Epidermal melanocyte (primary cell): ENCODE measurements at regions not wholly inside any gene's neighbourhood (a gene's known extent, or its start where the extent isn't known, plus 50 kb on each side); places are given as distances from the start of the nearest gene placed in this dataset.
"Not testable (repeated sequence)": the region's sequence is repeated elsewhere in the genome, so short reads cannot be mapped to it uniquely, and the experiment has no call there.

Experiments
- DNase-seq: peaks from one replicate; pipeline ENCODE4 v3.0.0; 2011; ENCODE audit warnings: low spot score; ENCODE audit not compliant: insufficient read length

- no peak for DNase-seq
These were observed 1561.3 kb upstream of the GOT2 start for GRCh38 chr16:60295451-60295850.

GRCh38 chr16:60285794-60286193 is 1551.7 kb upstream of the GOT2 start:
- no peak for DNase-seq

GRCh38 chr16:60279061-60279665 is 1545.0 kb upstream of the GOT2 start:
- DNase-seq, result no peak

- DNase-seq, result no peak
These were observed 1540.4 kb upstream of the GOT2 start for GRCh38 chr16:60274431-60275019.

- no peak for DNase-seq
These were observed 1537.7 kb upstream of the GOT2 start for GRCh38 chr16:60271781-60272180.

- no peak for DNase-seq
These were observed 1537.1 kb upstream of the GOT2 start for GRCh38 chr16:60271025-60271771.

- no peak for DNase-seq
These were observed 1527.3 kb upstream of the GOT2 start for GRCh38 chr16:60261425-60261824.

- no peak for DNase-seq
These were observed 1525.8 kb upstream of the GOT2 start for GRCh38 chr16:60259956-60260355.

GRCh38 chr16:60246086-60246485 is 1512.0 kb upstream of the GOT2 start:
- DNase-seq, result no peak

- DNase-seq, result no peak
These were observed 1507.6 kb upstream of the GOT2 start for GRCh38 chr16:60241671-60242070.

GRCh38 chr16:60230666-60231065 is 1496.5 kb upstream of the GOT2 start:
- DNase-seq, result no peak

- no peak for DNase-seq
These were observed 1491.4 kb upstream of the GOT2 start for GRCh38 chr16:60225541-60225940.

GRCh38 chr16:60217787-60218186 is 1483.7 kb upstream of the GOT2 start:
- no peak for DNase-seq

- no peak for DNase-seq
These were observed 1480.2 kb upstream of the GOT2 start for GRCh38 chr16:60214311-60214710.

GRCh38 chr16:60206516-60206915 is 1472.4 kb upstream of the GOT2 start:
- DNase-seq, result no peak

- DNase-seq, result no peak
These were observed 1470.1 kb upstream of the GOT2 start for GRCh38 chr16:60204181-60204580.

GRCh38 chr16:60203525-60204124 is 1469.5 kb upstream of the GOT2 start:
- no peak for DNase-seq

GRCh38 chr16:60200729-60201128 is 1466.6 kb upstream of the GOT2 start:
- not testable (repeated sequence) for DNase-seq

- DNase-seq, result no peak
These were observed 1466.0 kb upstream of the GOT2 start for GRCh38 chr16:60200161-60200560.

- DNase-seq, result no peak
These were observed 1465.0 kb upstream of the GOT2 start for GRCh38 chr16:60199150-60199549.

- DNase-seq, result no peak
These were observed 1447.4 kb upstream of the GOT2 start for GRCh38 chr16:60181536-60181935.

GRCh38 chr16:60180609-60181008 is 1446.5 kb upstream of the GOT2 start:
- no peak for DNase-seq
